Erythroblast (primary cell): ENCODE measurements at regions not wholly inside any gene's neighbourhood (a gene's known extent, or its start where the extent isn't known, plus 50 kb on each side); places are given as distances from the start of the nearest gene placed in this dataset.
A peak's percentile ranks its signal among the peaks of the same experiment; 100 is the strongest.

ENCODE experiments used
- DNase-seq, 2 experiments: peaks; one replicate each; lab custom pipeline; 2025; lab: John Stamatoyannopoulos, UW
- GATA1 ChIP-seq: IDR thresholded peaks from 2 replicates; pipeline ENCODE4 v1.6.1; 2011; ENCODE audit warnings: low read depth, mild to moderate bottlenecking, control low read depth, low read length, moderate library complexity
- POLR2A ChIP-seq: IDR thresholded peaks from 2 replicates; pipeline ENCODE4 v1.6.1; 2011; ENCODE audit warnings: mild to moderate bottlenecking, low read length

GRCh38 chr16:55976815-55977214 is 101.6 kb upstream of the CES5A start:
- TF ChIP-seq GATA1 (no peak), POLR2A (no peak)
- no peak for DNase-seq

GRCh38 chr16:55971447-55971846 is 96.3 kb upstream of the CES5A start:
- DNase-seq = no peak
- no peak for TF ChIP-seq GATA1
- TF ChIP-seq POLR2A = no peak

- TF ChIP-seq GATA1 (no peak), POLR2A (no peak)
- DNase-seq = no peak
These were observed 93.0 kb upstream of the CES5A start for GRCh38 chr16:55968221-55968620.

- no peak for TF ChIP-seq POLR2A
- no peak for TF ChIP-seq GATA1
- no peak for DNase-seq
These were observed 89.8 kb upstream of the CES5A start for GRCh38 chr16:55964923-55965475.

- no peak for DNase-seq
- TF ChIP-seq POLR2A = no peak
- no peak for TF ChIP-seq GATA1
These were observed 80.7 kb upstream of the CES5A start for GRCh38 chr16:55955845-55956244.

GRCh38 chr16:55955424-55955823 is 80.3 kb upstream of the CES5A start:
- TF ChIP-seq GATA1 = no peak
- TF ChIP-seq POLR2A = no peak
- no peak for DNase-seq

GRCh38 chr16:55954906-55955305 is 79.7 kb upstream of the CES5A start:
- no peak for DNase-seq
- TF ChIP-seq GATA1 (no peak), POLR2A (no peak)

GRCh38 chr16:55949518-55949917 is 74.3 kb upstream of the CES5A start:
- DNase-seq = no peak
- TF ChIP-seq GATA1 (no peak), POLR2A (no peak)

- TF ChIP-seq POLR2A (no peak), GATA1 (no peak)
- no peak for DNase-seq
These were observed 73.1 kb upstream of the CES5A start for GRCh38 chr16:55948230-55948629.

- DNase-seq = no peak
- TF ChIP-seq GATA1 (no peak), POLR2A (no peak)
These were observed 72.2 kb upstream of the CES5A start for GRCh38 chr16:55947366-55947765.

- no peak for TF ChIP-seq GATA1
- no peak for TF ChIP-seq POLR2A
- DNase-seq = peak; percentile 25 to 55
These were observed 69.2 kb upstream of the CES5A start for GRCh38 chr16:55944377-55944802.

GRCh38 chr16:55943267-55943666 is 68.1 kb upstream of the CES5A start:
- DNase-seq = no peak
- no peak for TF ChIP-seq POLR2A

- DNase-seq = no peak
- TF ChIP-seq GATA1 (no peak), POLR2A (no peak)
These were observed 67.6 kb upstream of the CES5A start for GRCh38 chr16:55942821-55943220.

- DNase-seq = no peak
- TF ChIP-seq POLR2A = no peak
- TF ChIP-seq GATA1 = no peak
These were observed 66.4 kb upstream of the CES5A start for GRCh38 chr16:55941552-55941951.

GRCh38 chr16:55938126-55938525 is 63.0 kb upstream of the CES5A start:
- no peak for DNase-seq
- TF ChIP-seq POLR2A = no peak
- no peak for TF ChIP-seq GATA1

- TF ChIP-seq GATA1 = no peak
- no peak for TF ChIP-seq POLR2A
- no peak for DNase-seq
These were observed 57.9 kb upstream of the CES5A start for GRCh38 chr16:55933038-55933437.
